Gastrocnemius medialis (tissue), 4 donors: ENCODE measurements at regions not wholly inside any gene's neighbourhood (a gene's known extent, or its start where the extent isn't known, plus 50 kb on each side); places are given as distances from the start of the nearest gene placed in this dataset.

ENCODE experiments used
- POLR2A ChIP-seq, 2 donors: fragments of 450-650 bp; IDR thresholded peaks; one replicate each; pipeline ENCODE4 v1.6.1; 2017; ENCODE audit warnings: antibody characterized with exemption in 2 of 2, mild to moderate bottlenecking in 2 of 2, moderate library complexity in 2 of 2
- TF ChIP-seq, protein P1 (sequence below), 5 experiments: fragments of 450-650 bp in 3 of 5; fragments of 200-600 bp in 2 of 5; sonication (generic) in 2 of 5; IDR thresholded peaks in 4 of 5; conservative IDR thresholded peaks in 1 of 5; 1 replicate in 4 of 5; 2 replicates in 1 of 5; pipeline ENCODE4 v1.5.1; 2016 to 2019; ENCODE audit warnings: antibody characterized with exemption in 5 of 5, mild to moderate bottlenecking in 3 of 5, moderate library complexity in 3 of 5

- TF ChIP-seq, protein P1, sequence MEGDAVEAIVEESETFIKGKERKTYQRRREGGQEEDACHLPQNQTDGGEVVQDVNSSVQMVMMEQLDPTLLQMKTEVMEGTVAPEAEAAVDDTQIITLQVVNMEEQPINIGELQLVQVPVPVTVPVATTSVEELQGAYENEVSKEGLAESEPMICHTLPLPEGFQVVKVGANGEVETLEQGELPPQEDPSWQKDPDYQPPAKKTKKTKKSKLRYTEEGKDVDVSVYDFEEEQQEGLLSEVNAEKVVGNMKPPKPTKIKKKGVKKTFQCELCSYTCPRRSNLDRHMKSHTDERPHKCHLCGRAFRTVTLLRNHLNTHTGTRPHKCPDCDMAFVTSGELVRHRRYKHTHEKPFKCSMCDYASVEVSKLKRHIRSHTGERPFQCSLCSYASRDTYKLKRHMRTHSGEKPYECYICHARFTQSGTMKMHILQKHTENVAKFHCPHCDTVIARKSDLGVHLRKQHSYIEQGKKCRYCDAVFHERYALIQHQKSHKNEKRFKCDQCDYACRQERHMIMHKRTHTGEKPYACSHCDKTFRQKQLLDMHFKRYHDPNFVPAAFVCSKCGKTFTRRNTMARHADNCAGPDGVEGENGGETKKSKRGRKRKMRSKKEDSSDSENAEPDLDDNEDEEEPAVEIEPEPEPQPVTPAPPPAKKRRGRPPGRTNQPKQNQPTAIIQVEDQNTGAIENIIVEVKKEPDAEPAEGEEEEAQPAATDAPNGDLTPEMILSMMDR (IDR thresholded peaks at IDR 0.05 in 4 of 5, conservative IDR thresholded peaks at IDR 0.05 in 1 of 5) = no peak
- no peak for TF ChIP-seq POLR2A (IDR thresholded peaks at IDR 0.05)
These were observed 176.3 kb downstream of the SCP2D1 start for GRCh38 chr20:18989736-18990474.
